Hepatocyte (in vitro differentiated cells): ENCODE measurements at regions not wholly inside any gene's neighbourhood (a gene's known extent, or its start where the extent isn't known, plus 50 kb on each side); places are given as distances from the start of the nearest gene placed in this dataset.
A peak's percentile ranks its signal among the peaks of the same experiment; 100 is the strongest.
"Not testable (repeated sequence)": the region's sequence is repeated elsewhere in the genome, so short reads cannot be mapped to it uniquely, and the experiment has no call there.

Source experiments
- DNase-seq: peaks from one replicate; pipeline ENCODE4 v3.0.0-alpha.2; 2016; ENCODE audit warnings: low spot score
- H2AFZ ChIP-seq: fragments of 200-600 bp; sonication (generic); 2 replicates; pipeline ENCODE4 v1.6.0; 2016; ENCODE audit warnings: antibody characterized with exemption, mild to moderate bottlenecking
- H3K27ac ChIP-seq: fragments of 200-600 bp; sonication (generic); 2 replicates; pipeline ENCODE4 v1.5.1; 2016; ENCODE audit warnings: mild to moderate bottlenecking
- H3K27me3 ChIP-seq: fragments of 200-600 bp; sonication (generic); 2 replicates; pipeline ENCODE4 v1.6.1; 2016
- H3K36me3 ChIP-seq: fragments of 200-600 bp; sonication (generic); replicated peaks from 2 replicates; pipeline ENCODE4 v1.5.1; 2016; ENCODE audit warnings: low read depth; ENCODE audit not compliant: insufficient read depth
- H3K4me1 ChIP-seq: fragments of 200-600 bp; sonication (generic); 2 replicates; pipeline ENCODE4 v1.5.1; 2016; ENCODE audit warnings: mild to moderate bottlenecking, moderate library complexity; ENCODE audit not compliant: insufficient read depth
- H3K4me2 ChIP-seq: fragments of 200-600 bp; sonication (generic); 2 replicates; pipeline ENCODE4 v1.6.0; 2016
- H3K4me3 ChIP-seq: fragments of 200-600 bp; sonication (generic); 2 replicates; pipeline ENCODE4 v1.5.1; 2016; ENCODE audit warnings: mild to moderate bottlenecking
- H3K79me2 ChIP-seq: fragments of 200-600 bp; sonication (generic); 2 replicates; pipeline ENCODE4 v1.6.0; 2017; ENCODE audit warnings: mild to moderate bottlenecking
- H3K9me2 ChIP-seq: fragments of 200-600 bp; sonication (generic); replicated peaks from 2 replicates; pipeline ENCODE4 v1.6.0; 2017; ENCODE audit warnings: mild to moderate bottlenecking; ENCODE audit not compliant: insufficient read depth
- H3K9me3 ChIP-seq: fragments of 200-600 bp; sonication (generic); 2 replicates; pipeline ENCODE4 v1.5.1; 2016; ENCODE audit warnings: low read depth, mild to moderate bottlenecking
- H4K20me1 ChIP-seq: fragments of 200-600 bp; sonication (generic); 2 replicates; pipeline ENCODE4 v1.6.0; 2016; ENCODE audit warnings: mild to moderate bottlenecking; ENCODE audit not compliant: insufficient read depth, poor library complexity, severe bottlenecking
- CTCF ChIP-seq: fragments of 200-600 bp; sonication (generic); IDR thresholded peaks from 2 replicates; pipeline ENCODE4 v1.5.1; 2016; ENCODE audit warnings: antibody characterized with exemption, mild to moderate bottlenecking; ENCODE audit not compliant: poor library complexity
- EZH2 ChIP-seq: fragments of 200-600 bp; sonication (generic); IDR thresholded peaks from 2 replicates; pipeline ENCODE4 v1.6.1; 2016; ENCODE audit warnings: antibody characterized with exemption, mild to moderate bottlenecking, borderline replicate concordance
- EZH2phosphoT487 ChIP-seq: fragments of 200-600 bp; sonication (generic); IDR thresholded peaks from one replicate; pipeline ENCODE4 v1.6.1; 2018; ENCODE audit warnings: antibody characterized with exemption, mild to moderate bottlenecking, low read depth, moderate library complexity; ENCODE audit not compliant: unreplicated experiment, severe bottlenecking
- WGBS: methylation state at CpG from one replicate; pipeline ENCODE4 v1.1.6; 2016; ENCODE audit warnings: low lambda C conversion rate; ENCODE audit errors: missing lambda C conversion rate; 5-methylcytosine and 5-hydroxymethylcytosine counted together

DNA sequence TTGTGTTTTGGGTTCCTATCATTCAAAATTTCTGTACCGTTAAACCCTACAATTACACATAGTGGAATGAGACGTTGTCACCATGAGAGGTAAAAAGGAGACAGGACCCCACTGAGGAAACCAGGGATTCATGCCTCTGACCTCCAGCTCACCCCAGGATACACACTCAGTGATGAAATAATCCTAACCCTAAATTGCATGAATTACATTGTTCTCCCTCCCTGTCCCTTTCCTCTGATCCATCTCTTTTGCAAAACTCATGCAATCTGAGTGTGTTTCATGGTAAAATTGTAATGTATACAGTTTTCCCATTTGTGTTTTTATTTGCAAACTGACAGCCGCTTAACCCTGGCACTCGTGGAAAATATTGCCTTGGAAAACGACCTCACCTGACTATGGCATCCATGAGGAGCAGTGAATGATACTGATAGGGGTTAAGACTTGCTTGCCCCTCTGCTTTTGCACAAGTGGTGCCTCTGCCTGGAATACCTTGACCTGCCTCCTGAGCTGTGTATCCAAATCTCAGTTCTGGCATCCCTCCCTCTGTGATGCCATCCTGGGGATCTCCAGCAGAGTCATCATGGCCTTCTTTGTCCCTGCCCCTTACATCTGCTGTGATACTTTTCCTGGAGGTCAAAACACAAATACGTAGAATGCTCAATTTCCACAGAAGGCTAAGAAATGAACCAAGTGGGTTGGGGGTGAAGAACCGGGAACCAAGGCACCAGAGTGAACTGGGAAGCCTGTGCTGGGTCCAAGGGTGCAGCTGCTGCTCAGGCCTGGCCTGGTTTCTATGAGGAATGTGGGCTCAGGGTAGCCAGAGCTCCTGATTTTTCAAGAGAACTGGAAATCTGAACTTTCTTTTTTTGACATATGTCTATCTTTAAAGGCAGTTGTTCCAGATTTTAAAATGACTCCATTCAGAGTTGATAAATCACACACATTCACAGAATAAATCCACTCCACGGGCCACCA, 211.6 kb upstream of the ZNF217 start:
- Histone ChIP-seq H3K4me2 (no peak overlapping the region), H3K4me3 (no peak overlapping the region)
- TF ChIP-seq EZH2phosphoT487 (no peak), EZH2 (no peak), CTCF (no peak)

GRCh38 chr20:53804308-53804707, 210.7 kb upstream of the ZNF217 start:
- H3K36me3 ChIP-seq, H3K4me2 ChIP-seq, H3K27ac ChIP-seq, H2AFZ ChIP-seq, H3K27me3 ChIP-seq, H4K20me1 ChIP-seq, H3K79me2 ChIP-seq, H3K9me3 ChIP-seq, DNase-seq, H3K9me2 ChIP-seq, H3K4me3 ChIP-seq: not testable (repeated sequence)
- peaks cover 28% of the 10 kb centered on the region for H3K4me1 ChIP-seq
- WGBS = 85% methylated on average over 7 of the region's 7 CpGs

More for the DNA sequence above, 211.6 kb upstream of the ZNF217 start:
- Histone ChIP-seq H3K27me3 (no peaks in the 10 kb centered on the region), H3K27ac (peak overlapping the region; percentile 34), H3K36me3 (no peaks in the 10 kb centered on the region), H2AFZ (no peak overlapping the region), H3K79me2 (no peaks in the 10 kb centered on the region), H3K4me1 (peaks cover 21% of the 10 kb centered on the region), H3K9me3 (no peaks in the 10 kb centered on the region), H4K20me1 (no peaks in the 10 kb centered on the region), H3K9me2 (no peaks in the 10 kb centered on the region)
- no peak for DNase-seq
- 71% methylated on average over 8 of the region's 8 CpGs for WGBS

- Histone ChIP-seq H2AFZ (no peak overlapping the region), H3K27me3 (no peaks in the 10 kb centered on the region), H3K27ac (no peak overlapping the region), H3K4me2 (no peak overlapping the region), H3K4me1 (peaks cover 34% of the 10 kb centered on the region), H3K4me3 (no peak overlapping the region), H4K20me1 (no peaks in the 10 kb centered on the region), H3K36me3 (no peaks in the 10 kb centered on the region), H3K9me2 (no peaks in the 10 kb centered on the region), H3K9me3 (no peaks in the 10 kb centered on the region), H3K79me2 (no peaks in the 10 kb centered on the region)
- DNase-seq = no peak
- 91% methylated on average over 3 of the region's 6 CpGs for WGBS
- TF ChIP-seq CTCF (no peak), EZH2phosphoT487 (no peak), EZH2 (no peak)
Observed at GRCh38 chr20:53803492-53804155, 210.0 kb upstream of the ZNF217 start.

- H3K4me3 ChIP-seq = no peak overlapping the region
- TF ChIP-seq EZH2 = no peak
- no peaks in the 10 kb centered on the region for H3K27me3 ChIP-seq
- H3K4me1 ChIP-seq = peaks cover 34% of the 10 kb centered on the region
- peak overlapping the region; percentile 63 for H3K4me2 ChIP-seq
- no peaks in the 10 kb centered on the region for H3K9me2 ChIP-seq
- H3K9me3 ChIP-seq = no peaks in the 10 kb centered on the region
- DNase-seq = no peak
- H3K36me3 ChIP-seq = no peaks in the 10 kb centered on the region
- H2AFZ ChIP-seq = no peak overlapping the region
- H3K79me2 ChIP-seq = no peaks in the 10 kb centered on the region
- WGBS = 68% methylated on average over 17 of the region's 17 CpGs
- peak overlapping the region; percentile 74 for H3K27ac ChIP-seq
- H4K20me1 ChIP-seq = no peaks in the 10 kb centered on the region
Observed at GRCh38 chr20:53801609-53802370, 208.2 kb upstream of the ZNF217 start.
